CD4-positive, alpha-beta memory T cell (primary cell): ENCODE measurements at regions not wholly inside any gene's neighbourhood (a gene's known extent, or its start where the extent isn't known, plus 50 kb on each side); places are given as distances from the start of the nearest gene placed in this dataset.

Source experiments
- CTCF ChIA-PET: fragments of 350-600 bp; sonication (Branson Sonifier 250); formaldehyde crosslinking; loops from one replicate; lab custom pipeline; 2021; ENCODE audit warnings: inconsistent platforms; ENCODE audit not compliant: partially characterized antibody; lab: Charles Lee
- POLR2A ChIA-PET: fragments of 350-600 bp; sonication (Branson Sonifier 250); formaldehyde crosslinking; loops from one replicate; lab custom pipeline; 2021; ENCODE audit not compliant: partially characterized antibody; lab: Charles Lee
- DNase-seq, 5 donors: peaks; one replicate each; pipeline versions ENCODE4 v3.0.0 to v3.0.0-alpha.2; 2020 to 2022; ENCODE audit warnings: mixed read lengths in 1 of 5
- H3K27ac ChIP-seq: one replicate; pipeline ENCODE4 v1.7.0; 2013; ENCODE audit warnings: low read depth, low read length
- H3K27me3 ChIP-seq: 2 replicates; pipeline ENCODE4 v1.7.0; 2013; ENCODE audit warnings: mild to moderate bottlenecking, low read length, moderate library complexity; ENCODE audit not compliant: insufficient read depth
- H3K36me3 ChIP-seq: 2 replicates; pipeline ENCODE4 v1.7.0; 2013; ENCODE audit warnings: mild to moderate bottlenecking, low read length, moderate library complexity; ENCODE audit not compliant: insufficient read depth
- H3K4me1 ChIP-seq: 2 replicates; pipeline ENCODE4 v1.7.0; 2013; ENCODE audit warnings: mild to moderate bottlenecking, low read length, moderate library complexity; ENCODE audit not compliant: insufficient read depth
- H3K4me3 ChIP-seq, 2 donors: one replicate each; pipeline ENCODE4 v1.7.0; 2013; ENCODE audit warnings: low read length in 2 of 2, mild to moderate bottlenecking in 1 of 2
- H3K9me3 ChIP-seq, 2 donors: one replicate each; pipeline ENCODE4 v1.7.0; 2013; ENCODE audit warnings: low read length in 2 of 2, control low read depth in 1 of 2; ENCODE audit not compliant: control insufficient read depth in 1 of 2
- H3K27ac Mint-ChIP-seq, 7 donors: one replicate each; pipeline ENCODE4 v1.8.0; 2020 to 2021; ENCODE audit warnings: mixed read lengths in 7 of 7, mild to moderate bottlenecking in 6 of 7, inconsistent platforms in 3 of 7, moderate library complexity in 3 of 7
- H3K27me3 Mint-ChIP-seq, 2 donors: one replicate each; pipeline ENCODE4 v1.8.0; 2020 to 2021; ENCODE audit warnings: mixed read lengths in 2 of 2
- H3K36me3 Mint-ChIP-seq, 2 donors: one replicate each; pipeline ENCODE4 v1.8.0; 2020 to 2021; ENCODE audit warnings: mixed read lengths in 2 of 2, inconsistent platforms in 1 of 2, mild to moderate bottlenecking in 1 of 2
- H3K4me1 Mint-ChIP-seq, 4 donors: one replicate each; pipeline ENCODE4 v1.8.0; 2020 to 2021; ENCODE audit warnings: mixed read lengths in 4 of 4, mild to moderate bottlenecking in 1 of 4
- H3K4me3 Mint-ChIP-seq, 8 donors: one replicate each; pipeline ENCODE4 v1.8.0; 2020 to 2021; ENCODE audit warnings: mixed read lengths in 8 of 8, mild to moderate bottlenecking in 7 of 8, moderate library complexity in 6 of 8, inconsistent platforms in 3 of 8
- H3K9me3 Mint-ChIP-seq, 8 donors: one replicate each; pipeline ENCODE4 v1.8.0; 2020 to 2021; ENCODE audit warnings: mixed read lengths in 8 of 8, mild to moderate bottlenecking in 5 of 8, inconsistent platforms in 3 of 8, moderate library complexity in 1 of 8
- intact Hi-C: fragments of 100-400 bp; cut with micrococcal nuclease; formaldehyde crosslinking; loops from one replicate; pipeline ENCODE4 v1.15.1; 2023

DNA sequence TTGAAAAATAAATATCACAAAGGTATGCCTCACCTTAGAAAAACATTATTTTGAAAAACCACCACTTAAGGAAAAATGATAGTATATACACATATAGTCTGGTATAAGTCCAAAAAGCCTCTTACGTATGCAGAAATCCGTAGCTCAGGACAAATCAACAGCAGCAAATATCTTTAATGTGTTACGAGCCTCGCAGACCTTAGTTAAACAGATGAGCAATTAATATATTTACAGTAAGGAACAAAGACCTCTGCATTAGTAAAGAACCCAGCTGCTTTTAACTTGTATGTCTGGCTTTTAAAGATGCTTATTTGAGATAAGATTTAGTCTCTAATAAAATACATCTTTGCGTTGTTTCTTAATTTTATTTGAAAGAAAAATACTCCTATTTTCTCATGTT is 79.9 kb upstream of the CHRM3 start:
- CTCF ChIA-PET, result interaction anchor here (1.5 kb wide), 1 partner anchor 592 kb away, joined by 3 read pairs; no protein-coding TSS in a partner anchor
- Mint-ChIP-seq H3K9me3 (no peaks in the 10 kb centered on the region), H3K27ac (no peak overlapping the region), H3K36me3 (no peaks in the 10 kb centered on the region), H3K27me3 (peaks cover 0 to 2% of the 10 kb centered on the region in 2 donors), H3K4me3 (no peak overlapping the region), H3K4me1 (no peaks in the 10 kb centered on the region)
- Histone ChIP-seq H3K27me3 (no peaks in the 10 kb centered on the region), H3K4me1 (no peaks in the 10 kb centered on the region), H3K27ac (no peak overlapping the region), H3K36me3 (no peaks in the 10 kb centered on the region), H3K9me3 (no peaks in the 10 kb centered on the region), H3K4me3 (no peak overlapping the region)
- POLR2A ChIA-PET, result no interaction called here
- no peak for DNase-seq
- intact Hi-C loops, result no loop called here

DNA sequence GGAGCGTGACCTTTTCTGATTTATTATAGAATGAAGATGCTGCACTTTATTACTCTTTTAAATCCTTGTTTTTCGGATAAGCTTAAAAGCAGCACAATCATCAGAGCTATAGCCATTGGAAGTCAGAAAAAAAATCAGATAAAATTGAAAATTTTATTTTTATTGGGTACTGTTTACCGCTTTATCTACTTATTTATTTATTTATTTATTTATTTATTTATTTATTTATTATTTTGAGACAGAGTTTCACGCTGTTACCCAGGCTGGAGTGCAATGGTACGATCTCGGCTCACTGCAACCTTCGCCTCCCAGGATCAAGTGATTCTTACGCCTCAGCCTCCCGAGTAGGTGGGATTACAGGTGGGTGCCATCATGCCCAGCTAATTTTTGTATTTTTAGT is 83.1 kb upstream of the CHRM3 start:
- POLR2A ChIA-PET, result no interaction called here
- DNase-seq, result no peak
- H3K27ac ChIP-seq, result no peak overlapping the region
- H3K27ac Mint-ChIP-seq, result no peak overlapping the region
- H3K4me3 Mint-ChIP-seq, result no peak overlapping the region
- intact Hi-C loops, result no loop called here
- peaks cover 5 to 6% of the 10 kb centered on the region in 2 donors for H3K27me3 Mint-ChIP-seq
- no peak overlapping the region for H3K4me3 ChIP-seq
- no peaks in the 10 kb centered on the region for H3K4me1 Mint-ChIP-seq
- no peaks in the 10 kb centered on the region for H3K36me3 ChIP-seq
- no peaks in the 10 kb centered on the region for H3K36me3 Mint-ChIP-seq
- H3K9me3 Mint-ChIP-seq, result no peaks in the 10 kb centered on the region
- H3K9me3 ChIP-seq, result no peaks in the 10 kb centered on the region
- CTCF ChIA-PET, result no interaction called here
- no peaks in the 10 kb centered on the region for H3K27me3 ChIP-seq
- H3K4me1 ChIP-seq, result no peaks in the 10 kb centered on the region

DNA sequence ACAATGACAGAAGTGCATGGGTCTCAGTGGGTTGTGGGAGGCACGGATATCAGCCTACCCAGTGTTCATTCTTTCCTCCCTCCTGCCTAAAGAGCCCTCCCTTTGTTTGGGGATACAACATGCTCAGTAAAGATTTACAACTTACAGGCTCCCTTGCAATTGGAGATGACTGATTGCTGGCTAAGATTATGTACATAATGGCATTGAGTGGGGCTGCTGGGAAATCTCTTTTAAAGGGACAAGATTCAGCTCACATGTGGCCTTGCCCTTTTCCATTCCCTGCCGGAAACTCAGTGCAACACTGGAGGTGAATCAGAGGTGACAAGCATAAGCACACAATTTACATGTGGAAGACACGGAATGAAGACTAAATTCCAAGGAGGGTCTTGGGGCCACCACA is 83.7 kb upstream of the CHRM3 start:
- Histone ChIP-seq H3K4me3 (no peak overlapping the region), H3K27me3 (no peaks in the 10 kb centered on the region), H3K36me3 (no peaks in the 10 kb centered on the region), H3K4me1 (no peaks in the 10 kb centered on the region), H3K27ac (no peak overlapping the region), H3K9me3 (no peaks in the 10 kb centered on the region)
- Mint-ChIP-seq H3K9me3 (no peaks in the 10 kb centered on the region), H3K36me3 (no peaks in the 10 kb centered on the region), H3K27me3 (peaks cover 5 to 6% of the 10 kb centered on the region in 2 donors), H3K27ac (no peak overlapping the region), H3K4me3 (no peak overlapping the region), H3K4me1 (no peaks in the 10 kb centered on the region)
- intact Hi-C loops, result no loop called here
- no peak for DNase-seq
- ChIA-PET CTCF (no interaction called here), POLR2A (no interaction called here)

DNA sequence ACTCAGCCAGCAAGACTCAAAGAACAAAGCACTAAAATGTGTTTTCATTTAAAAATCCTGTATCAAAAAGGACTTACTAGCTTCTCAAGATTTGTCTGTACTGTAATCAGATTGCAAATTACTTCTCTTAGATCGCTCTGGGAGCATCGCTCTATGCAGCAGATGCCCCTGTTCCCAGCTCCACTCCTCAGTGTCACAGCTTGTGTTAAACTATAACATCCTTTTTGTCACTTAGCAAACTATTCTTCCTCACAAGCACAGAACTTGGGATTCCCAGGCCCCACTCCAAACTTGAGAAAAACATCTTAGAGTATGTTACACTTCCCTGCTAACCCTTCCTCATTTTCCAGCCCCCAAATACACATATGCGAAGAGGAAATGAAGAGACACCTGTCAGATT is 85.1 kb upstream of the CHRM3 start:
- no peaks in the 10 kb centered on the region for H3K36me3 Mint-ChIP-seq
- peaks cover 0 to 1% (median 0%) of the 10 kb centered on the region in 8 donors for H3K9me3 Mint-ChIP-seq
- Histone ChIP-seq H3K4me3 (no peak overlapping the region), H3K27ac (no peak overlapping the region), H3K36me3 (no peaks in the 10 kb centered on the region), H3K9me3 (no peaks in the 10 kb centered on the region), H3K27me3 (no peaks in the 10 kb centered on the region), H3K4me1 (no peaks in the 10 kb centered on the region)
- H3K27ac Mint-ChIP-seq, result no peak overlapping the region
- no peak overlapping the region for H3K4me3 Mint-ChIP-seq
- DNase-seq, result no peak
- CTCF ChIA-PET, result no interaction called here
- no peaks in the 10 kb centered on the region for H3K4me1 Mint-ChIP-seq
- POLR2A ChIA-PET, result no interaction called here
- intact Hi-C loops, result no loop called here
- H3K27me3 Mint-ChIP-seq, result peaks cover 5 to 6% of the 10 kb centered on the region in 2 donors

DNA sequence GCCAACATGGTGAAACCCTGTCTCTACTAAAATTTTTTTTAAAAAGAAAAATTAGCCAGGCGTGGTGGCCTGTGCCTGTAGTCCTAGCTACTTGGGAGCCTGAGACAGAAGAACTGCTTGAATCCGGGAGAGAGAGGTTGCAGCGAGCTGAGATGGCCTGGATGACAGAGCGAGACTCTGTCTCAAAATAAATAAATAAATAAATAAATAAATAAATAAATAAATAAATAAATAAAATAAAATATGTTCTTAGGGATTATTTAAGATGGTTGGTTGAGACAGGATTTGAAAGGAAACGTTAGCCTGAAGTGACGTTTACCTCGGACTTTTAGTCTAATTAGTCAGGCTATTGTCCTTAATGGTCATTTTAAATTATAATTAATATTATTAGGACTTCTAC is 88.5 kb upstream of the CHRM3 start:
- no peaks in the 10 kb centered on the region for H3K9me3 ChIP-seq
- no peak overlapping the region for H3K27ac ChIP-seq
- no peak for DNase-seq
- intact Hi-C loops, result no loop called here
- H3K4me3 ChIP-seq, result no peak overlapping the region
- no peaks in the 10 kb centered on the region for H3K36me3 ChIP-seq
- ChIA-PET POLR2A (no interaction called here), CTCF (no interaction called here)
- peaks cover 5 to 6% of the 10 kb centered on the region in 2 donors for H3K27me3 Mint-ChIP-seq
- no peaks in the 10 kb centered on the region for H3K27me3 ChIP-seq
- no peak overlapping the region for H3K4me3 Mint-ChIP-seq
- H3K4me1 ChIP-seq, result no peaks in the 10 kb centered on the region
- H3K36me3 Mint-ChIP-seq, result no peaks in the 10 kb centered on the region
- peaks cover 0 to 2% (median 0%) of the 10 kb centered on the region in 8 donors for H3K9me3 Mint-ChIP-seq
- no peak overlapping the region for H3K27ac Mint-ChIP-seq
- no peaks in the 10 kb centered on the region for H3K4me1 Mint-ChIP-seq

DNA sequence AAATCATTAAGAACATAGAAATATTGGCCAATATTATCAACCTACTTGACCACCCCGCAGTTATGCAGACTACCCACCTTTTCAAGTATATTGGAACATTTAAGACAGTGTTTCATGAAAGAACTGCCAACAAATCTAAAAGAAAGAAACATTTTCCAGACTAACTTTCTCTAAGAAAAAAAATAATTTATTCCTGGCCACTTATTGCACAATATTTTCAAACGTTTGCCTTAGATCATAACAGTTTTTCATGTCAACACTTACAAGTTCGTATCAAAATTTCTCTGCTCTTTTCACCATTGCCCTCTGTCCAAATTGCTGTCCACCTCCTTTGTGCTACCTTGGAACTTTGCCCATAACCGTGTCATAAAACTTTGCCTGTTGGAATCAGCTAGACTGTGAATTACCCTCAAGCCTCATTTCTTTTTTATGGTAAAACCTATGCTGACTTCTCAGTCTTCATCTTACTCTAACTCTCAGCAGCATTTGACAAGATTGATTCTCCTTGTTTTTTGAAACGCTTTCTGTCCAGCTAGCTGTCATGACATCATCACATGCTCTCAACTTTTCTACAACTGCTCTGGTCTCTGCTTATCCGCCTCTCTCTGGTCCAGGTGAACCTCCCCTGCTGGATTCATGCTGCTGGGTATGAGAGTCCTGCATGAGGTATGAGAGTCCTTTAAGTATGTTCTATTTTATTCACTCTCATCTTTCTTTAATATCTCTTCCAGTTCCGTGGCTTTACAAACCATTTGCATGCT is 92.8 kb upstream of the CHRM3 start:
- no peak for DNase-seq
- Mint-ChIP-seq H3K9me3 (peaks cover 0 to 4% (median 0%) of the 10 kb centered on the region in 8 donors), H3K27ac (no peak overlapping the region), H3K4me3 (no peak overlapping the region), H3K4me1 (no peaks in the 10 kb centered on the region), H3K36me3 (no peaks in the 10 kb centered on the region), H3K27me3 (peaks cover 3% of the 10 kb centered on the region in 2 donors)
- intact Hi-C loops, result no loop called here
- Histone ChIP-seq H3K4me1 (no peaks in the 10 kb centered on the region), H3K4me3 (no peak overlapping the region), H3K36me3 (no peaks in the 10 kb centered on the region), H3K9me3 (no peaks in the 10 kb centered on the region), H3K27ac (no peak overlapping the region), H3K27me3 (no peaks in the 10 kb centered on the region)
- CTCF ChIA-PET, result no interaction called here
- POLR2A ChIA-PET, result no interaction called here

DNA sequence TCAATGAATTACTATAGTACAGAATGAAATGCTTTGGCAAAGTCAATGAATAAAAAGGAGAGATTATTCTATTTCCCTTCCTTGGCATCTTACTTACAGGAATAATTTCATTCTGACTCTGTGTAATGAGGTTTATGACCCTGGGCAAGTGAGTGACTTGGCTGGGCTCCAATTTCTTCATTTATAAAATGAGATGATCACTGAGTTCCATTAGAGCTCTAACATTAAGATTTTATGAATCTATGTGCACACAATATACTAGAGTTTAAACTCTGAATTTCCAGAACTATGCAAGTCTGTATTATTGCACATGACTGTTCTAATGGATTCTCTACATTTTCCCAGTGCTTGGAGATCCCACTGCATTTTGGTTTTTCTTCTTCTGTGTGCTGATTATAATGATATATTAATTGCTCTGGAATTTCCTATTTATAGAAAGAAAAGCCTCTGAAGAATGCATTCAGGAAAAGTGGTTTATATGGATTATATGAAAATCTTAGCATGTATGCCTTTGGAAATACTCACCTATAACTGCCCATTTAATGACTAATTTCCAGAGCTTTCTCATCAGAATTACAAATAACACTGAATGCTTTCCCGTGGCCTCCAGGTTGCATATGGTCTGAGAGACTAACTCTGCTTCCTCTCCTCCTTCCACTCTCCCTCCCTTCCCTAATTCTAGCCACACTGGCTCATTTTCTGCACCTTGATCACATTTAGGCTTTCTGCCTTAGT is 97.4 kb upstream of the CHRM3 start:
- Mint-ChIP-seq H3K27me3 (peaks cover 3 to 4% of the 10 kb centered on the region in 2 donors), H3K4me1 (peaks cover 0 to 1% (median 0%) of the 10 kb centered on the region in 4 donors), H3K36me3 (no peaks in the 10 kb centered on the region), H3K27ac (no peak overlapping the region), H3K9me3 (peaks cover 0 to 6% (median 0%) of the 10 kb centered on the region in 8 donors), H3K4me3 (no peak overlapping the region)
- ChIA-PET POLR2A (no interaction called here), CTCF (no interaction called here)
- H3K36me3 ChIP-seq, result no peaks in the 10 kb centered on the region
- no peak overlapping the region for H3K4me3 ChIP-seq
- H3K27me3 ChIP-seq, result no peaks in the 10 kb centered on the region
- H3K9me3 ChIP-seq, result no peaks in the 10 kb centered on the region
- H3K27ac ChIP-seq, result no peak overlapping the region
- intact Hi-C loops, result no loop called here
- H3K4me1 ChIP-seq, result no peaks in the 10 kb centered on the region
- no peak for DNase-seq
